Stimulated activated CD4-positive, alpha-beta T cell treated with anti-CD3 and anti-CD28 coated beads, TNF-alpha, amount 100 ng/mL, for 24 hours (primary cell): ENCODE measurements at regions not wholly inside any gene's neighbourhood (a gene's known extent, or its start where the extent isn't known, plus 50 kb on each side); places are given as distances from the start of the nearest gene placed in this dataset.

ENCODE experiments used
- DNase-seq, 3 experiments: peaks; one replicate each; pipeline ENCODE4 v3.0.0-alpha.2; 2020; ENCODE audit warnings: low read depth in 3 of 3

- DNase-seq: no peak
Measured at GRCh38 chr13:31684466-31684865, 54.9 kb upstream of the RXFP2 start.

DNA sequence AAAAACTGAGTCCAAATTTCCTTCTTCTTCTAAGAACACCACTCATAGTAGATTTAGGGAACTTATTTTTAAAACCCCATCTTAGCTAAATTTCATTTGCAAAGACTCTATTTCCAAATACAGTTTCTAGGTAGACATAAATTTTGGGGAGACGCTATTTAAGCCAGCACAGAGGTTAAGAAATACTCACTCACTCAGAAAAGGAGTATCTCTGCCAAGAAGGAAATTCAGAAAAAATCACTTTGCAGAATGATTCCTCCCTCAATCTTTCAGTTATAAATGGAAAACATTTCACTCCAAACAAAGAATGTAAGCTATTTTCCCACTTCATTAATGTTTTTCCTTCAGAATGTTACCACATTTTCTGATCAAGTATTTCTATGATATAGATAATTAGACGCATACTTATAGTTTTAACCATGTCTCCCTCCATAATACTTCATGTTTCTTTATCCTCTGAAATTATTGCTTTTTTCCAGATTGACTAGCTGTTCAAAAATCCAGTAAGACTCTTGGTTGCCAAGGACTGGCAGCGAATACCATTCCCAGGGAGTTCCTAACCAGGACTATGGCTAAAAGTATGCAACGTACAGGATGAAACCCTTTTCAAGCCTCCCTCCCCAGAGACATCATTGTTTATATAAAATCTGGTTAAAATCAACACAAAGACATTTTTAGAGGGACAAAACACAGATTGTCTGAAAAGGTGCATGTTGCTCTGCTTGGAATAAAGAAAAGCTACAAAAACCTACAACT is 52.5 kb upstream of the RXFP2 start:
- DNase-seq: no peak
